ENCODE measurements at regions not wholly inside any gene's neighbourhood (a gene's known extent, or its start where the extent isn't known, plus 50 kb on each side); places are given as distances from the start of the nearest gene placed in this dataset.

DNA sequence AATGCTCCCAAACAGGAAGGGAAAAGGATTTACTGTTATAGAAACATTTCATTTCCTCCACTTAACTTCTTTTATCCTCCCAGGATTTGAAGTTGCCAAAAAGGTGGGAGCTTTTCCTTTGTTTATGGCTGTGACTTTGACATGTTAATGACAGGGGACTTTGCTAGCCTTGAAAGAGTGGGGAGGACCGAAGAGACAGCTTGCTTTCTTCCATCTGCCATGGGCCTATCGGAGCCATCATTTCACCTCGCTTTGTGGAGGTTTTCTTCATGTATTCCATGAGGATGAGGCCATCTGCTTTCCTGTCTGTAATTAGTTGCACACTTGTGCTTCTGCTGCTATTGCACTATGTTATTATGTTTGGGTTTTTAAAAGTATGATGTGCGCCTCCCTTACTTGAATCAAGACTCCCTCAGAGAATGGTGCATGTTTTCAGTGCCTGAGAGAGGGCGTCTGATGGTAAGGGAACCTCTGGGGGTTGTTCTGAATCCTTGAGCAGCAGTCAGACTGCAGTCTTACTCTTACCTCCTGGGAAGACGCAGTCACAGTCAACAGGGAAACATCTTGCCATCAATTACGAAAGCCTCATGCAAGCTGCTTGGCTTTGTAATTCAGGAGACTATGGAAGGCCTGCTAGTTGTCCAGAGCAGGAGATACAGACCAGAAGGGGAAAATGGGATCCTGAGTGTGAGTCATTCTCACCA is 173.3 kb upstream of the MGAT5 start:
- H3K9me3 ChIP-seq (ENCODE audit: control insufficient read depth, insufficient read depth, low read length): peaks cover 8% of the 10 kb centered on the region
- H3K9me2 ChIP-seq (replicated peaks; ENCODE audit: control insufficient read depth, low read length): no peaks in the 10 kb centered on the region
- H3K27ac ChIP-seq (ENCODE audit: low read depth, low read length): no peak overlapping the region
- H3F3A ChIP-seq (ENCODE audit: control insufficient read depth, insufficient read depth): no peaks in the 10 kb centered on the region
- TF ChIP-seq EZH2phosphoT487 (IDR thresholded peaks at IDR 0.05; ENCODE audit: borderline replicate concordance, low read length): no peak
- TF ChIP-seq CTCF (IDR thresholded peaks at IDR 0.05; ENCODE audit: low read depth, low read length, poor library complexity, severe bottlenecking): no peak
- no peaks in the 10 kb centered on the region for H3K4me1 ChIP-seq (ENCODE audit: control insufficient read depth, low read length)
- no peaks in the 10 kb centered on the region for H4K20me1 ChIP-seq (ENCODE audit: control insufficient read depth, insufficient read depth, low read depth, low read length)
- no peaks in the 10 kb centered on the region for H3K79me2 ChIP-seq (ENCODE audit: control insufficient read depth, low read length)
- H3K36me3 ChIP-seq (ENCODE audit: control insufficient read depth, low read length): no peaks in the 10 kb centered on the region
- H3K4me2 ChIP-seq (ENCODE audit: low read length): no peak overlapping the region
- H3K4me3 ChIP-seq (ENCODE audit: low read length): no peak overlapping the region
- peaks cover 9% of the 10 kb centered on the region for H3K27me3 ChIP-seq (ENCODE audit: control insufficient read depth, low read length)

GRCh38 chr2:134081238-134081938 is 172.5 kb upstream of the MGAT5 start:
- H3K27me3 ChIP-seq (ENCODE audit: control insufficient read depth, low read length): peaks cover 9% of the 10 kb centered on the region
- H3K36me3 ChIP-seq (ENCODE audit: control insufficient read depth, low read length): no peaks in the 10 kb centered on the region
- H4K20me1 ChIP-seq (ENCODE audit: control insufficient read depth, insufficient read depth, low read depth, low read length): no peaks in the 10 kb centered on the region
- no peak overlapping the region for H3K4me3 ChIP-seq (ENCODE audit: low read length)
- TF ChIP-seq EZH2phosphoT487 (IDR thresholded peaks at IDR 0.05; ENCODE audit: borderline replicate concordance, low read length) (no peak), CTCF (IDR thresholded peaks at IDR 0.05; ENCODE audit: low read depth, low read length, poor library complexity, severe bottlenecking) (no peak)
- no peaks in the 10 kb centered on the region for H3K9me3 ChIP-seq (ENCODE audit: control insufficient read depth, insufficient read depth, low read length)
- no peaks in the 10 kb centered on the region for H3K9me2 ChIP-seq (replicated peaks; ENCODE audit: control insufficient read depth, low read length)
- no peaks in the 10 kb centered on the region for H3F3A ChIP-seq (ENCODE audit: control insufficient read depth, insufficient read depth)
- no peak overlapping the region for H3K4me2 ChIP-seq (ENCODE audit: low read length)
- H3K27ac ChIP-seq (ENCODE audit: low read depth, low read length): no peak overlapping the region
- no peaks in the 10 kb centered on the region for H3K79me2 ChIP-seq (ENCODE audit: control insufficient read depth, low read length)
- H3K4me1 ChIP-seq (ENCODE audit: control insufficient read depth, low read length): no peaks in the 10 kb centered on the region

GRCh38 chr2:134083548-134083947 is 170.3 kb upstream of the MGAT5 start:
- no peaks in the 10 kb centered on the region for H3K9me3 ChIP-seq (ENCODE audit: control insufficient read depth, insufficient read depth, low read length)
- peaks cover 7% of the 10 kb centered on the region; the same call in 1 of the 2 replicates for H3K27me3 ChIP-seq (ENCODE audit: control insufficient read depth, low read length)
- H3K4me1 ChIP-seq (ENCODE audit: control insufficient read depth, low read length): no peaks in the 10 kb centered on the region
- no peak overlapping the region for H3K4me2 ChIP-seq (ENCODE audit: low read length)
- no peaks in the 10 kb centered on the region for H4K20me1 ChIP-seq (ENCODE audit: control insufficient read depth, insufficient read depth, low read depth, low read length)
- no peaks in the 10 kb centered on the region for H3F3A ChIP-seq (ENCODE audit: control insufficient read depth, insufficient read depth)
- no peaks in the 10 kb centered on the region for H3K79me2 ChIP-seq (ENCODE audit: control insufficient read depth, low read length)
- H3K36me3 ChIP-seq (ENCODE audit: control insufficient read depth, low read length): no peaks in the 10 kb centered on the region
- H3K27ac ChIP-seq (ENCODE audit: low read depth, low read length): no peak overlapping the region
- no peaks in the 10 kb centered on the region for H3K9me2 ChIP-seq (replicated peaks; ENCODE audit: control insufficient read depth, low read length)
- H3K4me3 ChIP-seq (ENCODE audit: low read length): no peak overlapping the region
- TF ChIP-seq EZH2phosphoT487 (IDR thresholded peaks at IDR 0.05; ENCODE audit: borderline replicate concordance, low read length) (no peak), CTCF (IDR thresholded peaks at IDR 0.05; ENCODE audit: low read depth, low read length, poor library complexity, severe bottlenecking) (no peak)

All from DOHH2 (cell line).